ENCODE measurements at regions not wholly inside any gene's neighbourhood (a gene's known extent, or its start where the extent isn't known, plus 50 kb on each side); places are given as distances from the start of the nearest gene placed in this dataset.

GRCh38 chr5:148950471-148950863, 112.4 kb downstream of the SH3TC2 start:
- Histone ChIP-seq H3K27ac (no peak overlapping the region), H3K9me3 (no peaks in the 10 kb centered on the region), H3K4me1 (no peaks in the 10 kb centered on the region), H3K4me3 (no peak overlapping the region), H3K27me3 (no peaks in the 10 kb centered on the region), H3K36me3 (replicated peaks in 1 of 2; ENCODE audit: insufficient read depth in 1 of 2, low read depth in 2 of 2) (no peaks in the 10 kb centered on the region)
- intact Hi-C loops (cut with DNase I) = no loop called here
- 59 to 74% methylated on average over 2 of the region's 2 CpGs for WGBS, 2 donors
- TF ChIP-seq CTCF (IDR thresholded peaks at IDR 0.05) (no peak), POLR2A (IDR thresholded peaks at IDR 0.05) (no peak)
- DNase-seq (no peak), ATAC-seq (no peak)

- Histone ChIP-seq H3K27me3 (no peaks in the 10 kb centered on the region), H3K9me3 (no peaks in the 10 kb centered on the region), H3K36me3 (replicated peaks in 1 of 2; ENCODE audit: insufficient read depth in 1 of 2, low read depth in 2 of 2) (no peaks in the 10 kb centered on the region), H3K27ac (no peak overlapping the region), H3K4me3 (no peak overlapping the region), H3K4me1 (no peaks in the 10 kb centered on the region)
- intact Hi-C loops (cut with DNase I) = no loop called here
- no peak for DNase-seq
- WGBS, 2 donors = 61 to 81% methylated on average over 1 of the region's 1 CpG
- no peak for ATAC-seq
- TF ChIP-seq POLR2A (IDR thresholded peaks at IDR 0.05) (no peak), CTCF (IDR thresholded peaks at IDR 0.05) (no peak)
Measured at GRCh38 chr5:148950892-148951291, 112.0 kb downstream of the SH3TC2 start.

- H3K4me1 ChIP-seq = peaks cover 1% of the 10 kb centered on the region
- ATAC-seq (no peak), DNase-seq (no peak)
- no peaks in the 10 kb centered on the region for H3K36me3 ChIP-seq (replicated peaks in 1 of 2; ENCODE audit: insufficient read depth in 1 of 2, low read depth in 2 of 2)
- H3K9me3 ChIP-seq = no peaks in the 10 kb centered on the region
- H3K27me3 ChIP-seq = no peaks in the 10 kb centered on the region
- H3K27ac ChIP-seq = no peak overlapping the region
- H3K4me3 ChIP-seq = no peak overlapping the region
- TF ChIP-seq CTCF (IDR thresholded peaks at IDR 0.05) (no peak), POLR2A (IDR thresholded peaks at IDR 0.05) (no peak)
- intact Hi-C loops (cut with DNase I) = no loop called here
- WGBS, 2 donors = 81 to 89% methylated on average over 3 of the region's 3 CpGs
Measured at GRCh38 chr5:148951612-148952011, 111.2 kb downstream of the SH3TC2 start.

GRCh38 chr5:148952097-148952867, 110.6 kb downstream of the SH3TC2 start:
- Histone ChIP-seq H3K36me3 (replicated peaks in 1 of 2; ENCODE audit: insufficient read depth in 1 of 2, low read depth in 2 of 2) (no peaks in the 10 kb centered on the region), H3K27me3 (no peaks in the 10 kb centered on the region), H3K4me3 (no peak overlapping the region), H3K9me3 (no peaks in the 10 kb centered on the region), H3K4me1 (peaks cover 7% of the 10 kb centered on the region), H3K27ac (no peak overlapping the region)
- intact Hi-C loops (cut with DNase I) = no loop called here
- 49 to 67% methylated on average over 8 of the region's 8 CpGs for WGBS, 2 donors
- TF ChIP-seq POLR2A (IDR thresholded peaks at IDR 0.05) (no peak), CTCF (IDR thresholded peaks at IDR 0.05) (no peak)
- ATAC-seq (no peak), DNase-seq (no peak)

GRCh38 chr5:148953711-148954110, 109.2 kb downstream of the SH3TC2 start:
- Histone ChIP-seq H3K36me3 (replicated peaks in 1 of 2; ENCODE audit: insufficient read depth in 1 of 2, low read depth in 2 of 2) (no peaks in the 10 kb centered on the region), H3K27ac (no peak overlapping the region), H3K9me3 (no peaks in the 10 kb centered on the region), H3K4me1 (peaks cover 7% of the 10 kb centered on the region), H3K4me3 (no peak overlapping the region), H3K27me3 (no peaks in the 10 kb centered on the region)
- ATAC-seq = no peak
- no peak for DNase-seq
- WGBS, 2 donors = 88 to 91% methylated on average over 1 of the region's 1 CpG
- intact Hi-C loops (cut with DNase I) = no loop called here
- no peak for TF ChIP-seq POLR2A (IDR thresholded peaks at IDR 0.05)
- TF ChIP-seq CTCF (IDR thresholded peaks at IDR 0.05) = no peak
